ENCODE measurements at regions not wholly inside any gene's neighbourhood (a gene's known extent, or its start where the extent isn't known, plus 50 kb on each side); places are given as distances from the start of the nearest gene placed in this dataset.
"Not testable (repeated sequence)": the region's sequence is repeated elsewhere in the genome, so short reads cannot be mapped to it uniquely, and the experiment has no call there.

- DNase-seq = no peak
Observed at GRCh38 chr2:18304849-18305248, 255.6 kb downstream of the RDH14 start.

- DNase-seq = no peak
Observed at GRCh38 chr2:18301421-18302139, 258.9 kb downstream of the RDH14 start.

DNA sequence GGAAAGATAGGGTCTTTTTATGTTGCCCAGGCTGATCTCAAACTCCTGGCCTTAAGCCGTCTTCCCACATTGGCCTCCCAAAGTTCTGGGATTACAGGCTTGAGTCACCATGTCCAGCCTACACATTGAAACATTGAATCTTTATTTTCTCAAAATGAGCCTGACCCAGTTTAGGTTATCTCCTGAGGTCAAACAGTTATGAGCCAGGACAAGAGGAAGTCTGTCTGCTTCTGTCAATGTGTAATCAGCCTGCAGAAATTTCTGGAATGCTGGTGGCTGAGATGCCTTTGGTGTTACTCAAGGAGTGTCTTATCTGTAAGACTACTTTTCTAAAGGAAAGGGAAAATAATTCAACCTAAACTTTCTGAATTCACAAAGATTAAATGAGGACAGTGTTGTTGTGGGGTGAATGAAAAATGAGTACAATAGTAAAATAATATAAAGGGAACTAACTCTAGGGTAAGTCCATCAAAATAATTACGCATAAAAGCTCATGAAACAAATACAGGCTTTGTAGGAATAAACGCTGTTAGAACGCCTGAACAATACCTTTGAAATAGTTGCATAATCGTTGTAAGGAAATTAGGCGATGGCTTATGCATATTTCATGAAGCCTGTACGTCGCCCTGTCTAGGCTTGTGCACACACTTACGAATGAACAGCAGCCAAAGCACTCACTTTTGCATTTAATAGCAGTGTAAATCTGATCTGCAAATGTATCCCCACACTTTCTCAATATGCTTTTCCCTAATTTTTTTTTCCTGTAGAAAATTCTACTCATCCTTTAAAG lies 260.8 kb downstream of the RDH14 start:
- no peak for DNase-seq

DNA sequence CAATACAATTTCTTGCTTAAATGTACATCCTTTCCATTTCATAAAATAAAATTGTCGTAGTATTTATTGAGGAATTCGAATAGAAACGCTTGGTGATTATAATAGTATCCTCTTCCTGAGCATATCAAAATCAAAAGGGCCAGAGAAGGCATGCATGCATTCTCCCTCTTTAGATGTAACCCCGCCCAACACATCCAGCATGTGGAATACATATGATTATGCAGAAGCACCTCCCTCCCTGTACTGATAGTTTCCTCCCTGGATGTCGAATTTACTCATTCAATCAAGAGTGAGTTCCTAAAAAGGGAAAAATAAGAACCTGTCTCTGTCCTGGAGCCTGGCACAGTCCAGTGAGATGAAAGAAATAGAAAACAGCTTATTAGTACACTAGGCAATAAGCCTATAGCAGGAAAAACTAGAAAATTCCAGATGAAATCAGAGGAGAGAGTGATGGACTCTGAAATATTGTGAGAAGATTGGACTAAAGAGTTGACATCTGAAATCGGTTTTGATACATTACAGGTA lies 262.9 kb downstream of the RDH14 start:
- DNase-seq = no peak

GRCh38 chr2:18290386-18290785 lies 270.1 kb downstream of the RDH14 start:
- DNase-seq = no peak

GRCh38 chr2:18286897-18287296 lies 273.6 kb downstream of the RDH14 start:
- no peak for DNase-seq

GRCh38 chr2:18284331-18284730 lies 276.1 kb downstream of the RDH14 start:
- no peak for DNase-seq

DNA sequence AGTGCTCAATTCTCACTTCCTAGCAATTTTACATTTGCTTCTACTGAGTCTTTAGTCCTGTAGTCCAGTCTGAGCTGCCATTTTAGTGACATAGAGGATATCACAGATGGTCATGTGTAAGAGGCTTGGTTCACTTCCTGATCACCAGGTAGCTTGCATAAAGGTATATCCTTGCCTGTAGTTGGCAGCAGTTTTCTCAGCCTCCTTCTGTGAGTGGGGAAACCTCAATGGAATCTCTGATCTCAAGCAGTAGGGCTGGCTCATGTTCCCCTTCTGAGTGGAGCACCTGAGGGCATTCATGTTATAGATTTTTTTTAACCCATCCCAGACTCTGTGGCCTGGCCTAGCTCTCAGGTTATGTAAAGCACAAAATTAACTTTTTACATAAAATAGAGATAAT lies 278.4 kb downstream of the RDH14 start:
- DNase-seq = no peak

DNA sequence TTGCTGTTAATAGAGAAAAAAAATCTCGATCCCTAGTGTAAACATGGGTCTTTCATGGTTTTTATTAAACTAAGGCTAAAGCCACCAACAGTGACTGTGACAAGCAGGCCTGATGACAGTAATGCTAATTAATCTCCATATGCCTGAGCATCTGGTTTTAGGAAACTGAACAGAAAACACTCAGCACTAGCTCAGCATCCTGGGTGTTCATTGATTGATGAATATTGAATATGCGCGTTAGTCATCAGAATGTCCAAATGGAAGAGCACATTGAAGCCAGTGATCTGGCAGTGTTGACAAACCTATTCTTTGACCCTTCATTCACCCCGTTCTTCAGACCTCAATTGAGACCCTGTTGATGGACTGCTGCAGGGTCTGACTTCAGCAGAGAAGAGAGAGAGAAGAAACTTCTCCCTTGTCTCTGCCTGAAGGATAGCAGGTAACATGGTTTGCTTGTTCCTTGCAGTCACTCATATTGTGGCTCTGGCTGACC lies 283.8 kb downstream of the RDH14 start:
- no peak for DNase-seq

DNA sequence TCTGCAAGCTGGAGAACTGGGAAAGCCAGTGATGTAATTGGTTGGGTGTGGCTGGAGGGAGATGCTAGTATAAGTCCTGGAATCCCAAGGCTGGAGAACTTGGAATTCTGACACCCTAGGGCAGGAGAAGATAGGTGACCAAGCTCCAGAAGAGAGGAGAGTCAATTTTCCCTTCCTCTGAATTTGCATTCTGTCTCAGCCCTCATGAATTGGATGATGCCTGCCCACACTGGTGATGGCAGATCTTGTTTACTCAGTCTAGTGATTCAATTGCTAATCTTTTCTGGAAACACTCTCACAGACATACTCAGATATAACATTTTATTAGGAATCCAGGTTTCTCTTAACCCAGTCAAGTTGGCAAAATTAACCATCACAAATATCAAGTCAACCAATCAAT lies 287.2 kb downstream of the RDH14 start:
- DNase-seq = no peak

- no peak for DNase-seq
Observed at GRCh38 chr2:18272148-18272494, 288.3 kb downstream of the RDH14 start.

GRCh38 chr2:18271370-18272147 lies 288.9 kb downstream of the RDH14 start:
- DNase-seq = no peak

- DNase-seq = no peak
Observed at GRCh38 chr2:18268400-18268799, 292.1 kb downstream of the RDH14 start.

DNA sequence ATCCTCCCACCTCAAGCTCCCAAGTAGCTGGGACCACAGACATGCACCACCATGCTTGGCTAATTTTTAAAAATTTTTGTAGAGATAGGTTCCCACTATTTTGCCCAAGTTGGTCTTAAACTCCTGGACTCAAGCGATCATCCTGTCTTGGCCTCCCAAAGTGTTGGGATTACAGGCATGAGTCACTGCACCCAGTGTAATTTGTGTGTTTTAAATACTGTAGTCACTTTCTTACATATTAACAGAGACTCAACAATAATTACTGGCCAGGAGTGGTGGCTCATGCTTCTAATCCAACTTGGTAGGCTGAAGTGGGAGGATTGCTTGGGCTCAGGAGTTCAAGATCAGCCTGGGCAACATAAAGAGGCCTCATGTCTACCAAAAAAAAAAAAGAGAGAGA lies 293.0 kb downstream of the RDH14 start:
- DNase-seq = no peak

- not testable (repeated sequence) for DNase-seq
Observed at GRCh38 chr2:18266699-18267098, 293.8 kb downstream of the RDH14 start.

DNA sequence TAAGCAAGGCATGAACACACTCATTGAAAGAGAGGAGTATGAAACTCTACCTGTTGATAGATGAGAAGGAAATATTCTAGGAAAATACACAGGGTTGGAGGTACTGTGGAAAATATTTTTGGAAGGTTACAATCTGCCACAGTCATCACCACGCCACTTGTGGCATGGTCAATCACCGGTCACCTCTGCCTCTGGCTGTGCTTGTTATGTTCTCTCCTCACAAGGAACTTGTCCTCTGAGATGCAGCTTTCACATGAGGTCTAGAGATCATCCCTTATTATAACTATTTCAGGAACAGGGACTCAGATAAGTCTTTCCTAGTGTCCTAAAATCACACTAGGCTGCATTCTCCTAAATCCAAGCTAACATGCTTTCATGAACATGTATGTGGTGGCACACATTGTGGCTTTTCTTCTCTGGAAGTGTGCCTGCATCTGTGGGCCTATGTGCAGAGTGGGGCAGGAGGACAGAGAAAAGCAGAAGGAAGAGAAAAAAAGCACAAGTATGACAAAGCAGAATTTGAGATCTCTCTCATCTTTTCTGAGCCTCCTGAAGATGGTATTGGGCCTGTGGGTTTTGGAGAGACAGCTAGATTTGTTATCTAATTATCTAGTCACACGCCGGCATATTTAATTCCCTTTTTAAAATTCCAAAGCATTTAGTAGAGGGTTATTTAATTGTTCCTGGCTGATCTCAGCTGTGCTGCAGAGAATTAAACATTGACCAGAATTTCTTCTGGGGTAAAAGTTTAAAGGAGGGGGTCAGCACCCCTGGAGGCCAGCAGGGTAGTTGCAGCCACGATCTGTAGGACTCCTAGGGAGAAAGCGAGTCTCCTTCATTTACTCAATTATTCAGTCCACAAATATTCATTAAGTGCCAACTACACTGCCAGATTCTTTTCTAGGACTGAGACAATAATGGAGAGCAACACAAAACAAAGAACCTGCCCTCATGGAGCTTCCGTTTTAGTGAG lies 294.6 kb downstream of the RDH14 start:
- no peak for DNase-seq

DNA sequence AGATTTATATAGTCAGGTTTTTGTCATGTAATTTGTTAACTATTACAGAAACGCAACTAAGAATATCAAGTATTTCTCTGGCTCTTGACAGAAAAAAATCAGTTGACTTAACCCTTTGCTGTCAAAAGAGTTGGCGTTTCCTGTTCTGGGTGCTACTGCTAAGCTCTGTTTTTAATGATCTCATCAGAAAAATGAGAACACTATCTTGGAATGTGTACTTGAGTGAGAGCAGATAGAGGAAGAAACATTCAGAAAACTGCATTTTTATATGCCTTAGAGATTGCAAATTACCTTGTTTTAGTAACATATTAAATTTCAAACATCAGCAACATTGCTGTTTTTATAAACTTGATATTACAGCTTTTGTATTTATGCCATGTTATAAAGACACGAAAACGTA lies 297.9 kb downstream of the RDH14 start:
- no peak for DNase-seq

GRCh38 chr2:18253686-18254197 lies 306.7 kb downstream of the RDH14 start:
- no peak for DNase-seq

DNA sequence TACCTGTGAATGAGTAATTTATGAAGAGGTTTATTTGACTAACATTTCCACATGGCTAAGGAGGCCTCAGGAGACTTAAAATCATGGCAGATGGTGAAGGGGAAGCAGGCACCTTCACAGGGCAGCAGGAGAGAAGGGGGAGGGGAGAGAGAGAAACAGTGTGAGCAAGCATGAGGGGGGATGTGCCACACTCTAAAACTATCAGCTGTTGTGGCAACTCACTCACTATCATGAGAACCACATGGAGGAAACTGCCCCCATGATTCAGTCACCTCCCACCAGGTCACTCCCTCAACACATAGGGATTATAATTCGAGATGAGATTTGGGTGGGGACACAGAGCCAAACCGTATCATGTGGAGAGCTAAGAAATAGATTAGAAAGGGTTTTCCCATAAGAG lies 309.0 kb downstream of the RDH14 start:
- no peak for DNase-seq

GRCh38 chr2:18247282-18248110 lies 313.0 kb downstream of the RDH14 start:
- DNase-seq = no peak

GRCh38 chr2:18245375-18245774 lies 315.1 kb downstream of the RDH14 start:
- no peak for DNase-seq
